HG02642 (cell line): ENCODE measurements at regions not wholly inside any gene's neighbourhood (a gene's known extent, or its start where the extent isn't known, plus 50 kb on each side); places are given as distances from the start of the nearest gene placed in this dataset.
A peak's percentile ranks its signal among the peaks of the same experiment; 100 is the strongest.

Experiments used
- ATAC-seq: cut with Tn5 transposase; IDR thresholded peaks from one replicate; pipeline ENCODE4 v1.9.1; 2021; ENCODE audit warnings: mild to moderate bottlenecking; ENCODE audit not compliant: unreplicated experiment, poor library complexity

DNA sequence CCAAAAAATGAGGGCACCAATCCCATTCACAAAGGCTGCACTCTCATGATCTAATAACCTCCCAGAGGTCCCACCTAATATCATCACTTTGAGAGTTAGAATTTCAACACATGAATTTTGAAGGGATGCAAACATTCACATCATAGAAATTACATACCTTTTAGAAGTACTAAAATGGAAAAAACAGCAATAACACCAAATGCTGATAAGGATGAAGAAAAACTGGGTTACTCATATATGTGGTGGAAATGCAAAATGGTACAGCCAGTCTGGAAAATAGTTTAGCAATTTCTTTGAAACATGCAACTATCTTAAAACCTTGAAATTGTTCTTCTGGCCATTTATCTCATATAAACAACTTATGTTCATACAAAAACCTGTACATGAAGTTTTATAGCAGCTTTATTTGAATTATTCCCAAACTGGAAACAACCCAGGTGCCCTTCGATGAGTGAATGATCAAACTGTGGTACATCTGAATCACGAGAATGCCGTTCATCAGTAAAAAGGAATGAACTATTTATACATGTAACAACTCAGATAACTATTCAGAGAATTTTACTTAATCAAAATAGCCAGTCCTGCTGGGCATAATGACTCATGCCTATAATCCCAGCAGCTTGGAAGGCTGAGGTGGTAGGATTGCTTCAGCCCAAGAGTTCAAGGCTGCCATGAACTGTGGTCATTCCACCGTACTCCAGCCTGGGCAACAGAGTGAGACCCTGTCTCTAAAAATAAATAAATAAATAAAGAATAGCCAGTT, 109.4 kb upstream of the SSTR1 start:
- no peak for ATAC-seq

DNA sequence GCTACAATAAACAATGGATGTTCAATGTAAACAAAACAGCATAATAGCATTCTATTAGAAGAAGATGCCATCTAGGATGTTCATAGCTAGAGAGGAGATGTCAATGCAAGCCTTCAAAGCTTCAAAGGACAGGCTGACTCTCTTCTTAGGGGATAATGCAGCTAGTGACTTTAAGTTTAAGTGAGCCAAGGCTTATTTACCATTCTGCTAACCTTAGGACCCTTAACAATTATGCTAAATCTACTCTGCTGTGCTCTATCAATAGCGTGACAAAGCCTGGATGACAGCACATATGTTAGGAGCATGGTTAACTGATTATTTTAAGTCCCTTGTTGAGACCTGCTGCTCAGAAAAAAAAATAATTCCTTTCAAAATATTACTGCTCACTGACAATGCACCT, 106.0 kb upstream of the SSTR1 start:
- ATAC-seq = no peak

- no peak for ATAC-seq
Measured at GRCh38 chr14:38103542-38104225, 104.0 kb upstream of the SSTR1 start.

- ATAC-seq = no peak
Measured at GRCh38 chr14:38105106-38105702, 102.5 kb upstream of the SSTR1 start.

- ATAC-seq = peak; percentile 80
Measured at GRCh38 chr14:38107216-38107631, 100.5 kb upstream of the SSTR1 start.

- no peak for ATAC-seq
Measured at GRCh38 chr14:38108681-38109080, 99.0 kb upstream of the SSTR1 start.

- ATAC-seq = no peak
Measured at GRCh38 chr14:38110258-38110657, 97.4 kb upstream of the SSTR1 start.

GRCh38 chr14:38111046-38111445, 96.7 kb upstream of the SSTR1 start:
- ATAC-seq = no peak

DNA sequence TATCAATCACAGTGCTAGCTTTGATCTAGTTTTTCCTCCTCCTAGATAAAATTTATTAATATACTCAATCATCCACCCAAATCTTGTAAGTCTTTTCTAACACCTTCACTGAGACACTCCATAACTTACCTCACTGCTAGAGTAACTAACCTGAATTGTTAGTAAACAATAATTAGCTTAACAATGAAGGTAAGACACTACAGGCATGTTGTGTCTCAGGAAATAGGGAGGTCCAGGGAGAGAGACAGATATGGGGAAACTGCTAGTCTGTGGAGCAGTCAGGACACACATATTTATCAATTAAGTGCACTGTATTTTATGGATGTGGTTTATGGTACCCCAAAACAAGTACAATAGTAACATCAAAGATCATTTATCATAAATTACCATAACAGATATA, 94.2 kb upstream of the SSTR1 start:
- no peak for ATAC-seq

DNA sequence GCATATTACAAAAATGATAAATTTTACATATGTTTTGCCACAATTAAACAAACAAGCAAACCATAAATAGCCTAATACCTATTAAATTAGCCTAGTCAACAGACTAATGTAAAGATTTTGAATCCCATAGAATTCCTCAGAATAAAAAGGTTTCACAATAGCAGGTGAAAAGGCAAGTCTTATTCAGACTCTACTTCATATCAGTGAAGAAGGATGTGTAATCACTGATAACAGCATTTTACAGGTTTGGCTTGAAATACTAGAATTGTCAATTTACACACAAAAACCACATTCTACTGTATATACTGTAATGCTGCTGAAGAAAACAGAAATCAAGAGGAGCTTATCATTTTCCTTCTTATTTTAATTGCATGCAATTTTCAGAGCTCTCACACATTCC, 90.8 kb upstream of the SSTR1 start:
- ATAC-seq = no peak

- no peak for ATAC-seq
Measured at GRCh38 chr14:38120109-38120508, 87.6 kb upstream of the SSTR1 start.

- ATAC-seq = no peak
Measured at GRCh38 chr14:38121320-38122020, 86.2 kb upstream of the SSTR1 start.

- ATAC-seq = no peak
Measured at GRCh38 chr14:38122241-38122640, 85.5 kb upstream of the SSTR1 start.

GRCh38 chr14:38124506-38124905, 83.2 kb upstream of the SSTR1 start:
- no peak for ATAC-seq

GRCh38 chr14:38125481-38126037, 82.1 kb upstream of the SSTR1 start:
- ATAC-seq = no peak

GRCh38 chr14:38127356-38127755, 80.3 kb upstream of the SSTR1 start:
- no peak for ATAC-seq

DNA sequence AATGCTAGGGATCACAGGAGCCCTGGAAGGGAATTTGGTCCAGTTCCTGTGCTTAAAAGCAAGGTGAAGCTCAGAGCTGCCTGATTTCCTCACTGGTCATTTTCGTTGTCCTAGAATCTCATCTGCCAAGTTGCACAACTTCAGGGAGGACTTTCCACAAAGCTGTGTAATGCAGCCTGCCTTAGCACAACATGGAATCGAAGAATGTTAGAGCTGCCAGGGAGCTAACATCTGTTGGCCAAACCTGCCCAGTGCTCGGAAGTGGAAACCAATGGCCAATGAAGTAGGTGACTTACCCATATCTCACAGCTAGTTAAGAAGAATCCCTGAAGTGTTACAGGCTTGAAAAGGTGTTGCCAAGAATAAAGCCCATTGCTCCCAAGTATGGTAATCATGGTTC, 79.9 kb upstream of the SSTR1 start:
- no peak for ATAC-seq

DNA sequence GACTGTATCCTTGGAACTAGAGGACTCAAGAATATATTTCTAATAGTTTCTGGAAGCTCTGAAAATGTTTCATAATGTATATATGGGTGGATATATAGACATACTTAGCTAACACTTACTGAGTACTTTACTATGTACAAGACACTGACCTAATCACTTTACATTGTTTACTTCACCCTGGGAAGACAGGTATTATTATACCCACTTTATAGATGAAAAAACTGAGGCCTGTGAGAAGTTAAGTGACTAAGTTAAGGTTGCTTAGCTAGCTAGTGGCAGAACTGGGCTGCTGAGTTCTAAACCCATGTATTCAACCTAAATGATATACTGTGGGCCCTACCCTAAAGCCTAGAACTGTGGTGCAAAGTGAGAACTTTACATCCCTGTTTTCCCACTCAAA, 79.1 kb upstream of the SSTR1 start:
- ATAC-seq = no peak

DNA sequence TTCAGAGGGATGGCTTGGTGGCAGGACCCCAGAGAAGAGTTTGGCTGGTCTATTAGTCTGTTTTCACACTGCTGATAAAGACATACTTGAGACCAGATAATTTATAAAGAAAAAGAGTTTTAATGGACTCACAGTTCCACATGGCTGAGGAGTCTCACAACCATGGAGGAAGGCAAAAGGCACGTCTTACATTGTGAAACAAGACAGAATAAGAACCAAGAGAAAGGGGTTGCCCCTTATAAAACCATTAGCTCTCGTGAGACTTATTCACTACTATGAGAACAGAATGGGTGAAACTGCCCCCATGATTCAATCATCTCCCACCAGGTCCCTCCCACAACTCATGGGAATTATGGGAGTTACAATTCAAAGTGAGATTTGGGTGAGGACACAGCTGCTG, 78.5 kb upstream of the SSTR1 start:
- ATAC-seq = no peak

DNA sequence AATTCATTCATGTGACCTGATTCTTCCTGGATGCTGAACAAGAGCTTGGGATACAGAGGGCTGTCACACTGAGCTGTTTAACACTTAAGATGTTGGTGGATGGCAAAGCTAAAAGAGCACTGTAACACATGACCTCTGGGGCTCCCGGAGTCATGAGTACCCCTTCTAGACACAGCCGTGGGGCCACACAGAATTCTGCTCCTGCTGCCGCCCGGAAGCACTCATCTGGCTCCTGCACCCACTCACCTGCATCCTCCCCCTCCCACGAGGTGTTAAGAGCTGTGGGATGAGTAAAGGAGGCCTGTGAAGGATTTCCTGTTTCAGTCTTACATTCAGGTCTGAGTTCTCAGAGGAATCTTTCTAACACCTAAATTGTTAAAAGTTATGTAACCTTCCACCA, 78.0 kb upstream of the SSTR1 start:
- no peak for ATAC-seq
